IPS DF 19.7 (cell line): ENCODE measurements at regions not wholly inside any gene's neighbourhood (a gene's known extent, or its start where the extent isn't known, plus 50 kb on each side); places are given as distances from the start of the nearest gene placed in this dataset.
A peak's percentile ranks its signal among the peaks of the same experiment; 100 is the strongest.
"Not testable (repeated sequence)": the region's sequence is repeated elsewhere in the genome, so short reads cannot be mapped to it uniquely, and the experiment has no call there.

Experiments
- DNase-seq: peaks from one replicate; pipeline ENCODE4 v3.0.0-alpha.2; 2013; ENCODE audit warnings: low read depth, low spot score

GRCh38 chr2:121047383-121047782 is 237.6 kb downstream of the TFCP2L1 start:
- no peak for DNase-seq

- DNase-seq = no peak
These were observed 235.9 kb downstream of the TFCP2L1 start for GRCh38 chr2:121049131-121049530.

DNA sequence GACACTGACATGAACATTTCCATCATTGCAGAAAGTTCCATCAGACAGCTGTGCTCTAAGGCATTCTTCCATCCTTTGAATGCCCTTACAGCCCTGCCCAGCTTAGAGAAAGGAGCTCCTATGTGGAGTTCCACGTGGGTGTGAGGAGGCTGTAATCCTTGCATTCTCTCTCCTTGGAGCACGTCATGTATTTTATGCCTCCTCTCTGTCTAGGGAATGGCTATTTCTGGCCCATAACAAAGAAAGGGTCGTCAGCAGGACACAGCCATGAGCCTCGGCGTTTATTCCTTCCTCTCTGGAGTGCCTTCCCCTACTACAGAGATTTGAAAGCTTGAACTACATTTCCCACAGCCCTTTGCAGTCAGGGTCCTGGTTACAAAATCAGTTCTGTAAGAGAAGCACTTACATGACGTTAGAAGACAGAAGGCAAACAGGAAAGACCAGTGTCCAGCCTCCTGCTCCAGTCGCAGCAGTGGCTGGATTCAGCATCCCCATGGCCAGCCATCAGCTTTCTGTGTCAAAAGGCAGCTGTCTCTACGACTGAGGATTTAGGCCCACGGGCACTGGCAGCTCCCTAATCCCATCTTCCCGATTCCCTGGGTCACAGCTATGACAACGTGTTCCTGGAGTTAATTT is 234.9 kb downstream of the TFCP2L1 start:
- no peak for DNase-seq

DNA sequence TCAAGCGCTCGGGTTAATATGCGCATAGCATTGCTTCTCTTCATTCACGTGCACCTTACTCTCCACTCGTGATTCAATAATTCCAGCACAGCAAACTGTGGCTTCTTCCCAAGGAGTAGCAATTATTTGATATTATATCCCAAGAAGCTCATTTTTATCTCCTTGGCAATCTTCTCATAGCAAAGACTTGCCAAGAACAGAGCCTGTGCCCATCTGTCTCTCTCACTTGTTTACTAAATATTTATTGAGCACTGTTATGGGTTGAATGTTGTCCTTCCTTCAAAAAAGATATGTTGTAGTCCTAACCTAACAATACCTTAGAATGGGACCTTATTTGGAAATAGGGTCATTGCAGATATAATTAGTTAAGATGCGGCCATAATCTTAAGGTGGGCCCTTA is 233.7 kb downstream of the TFCP2L1 start:
- DNase-seq = no peak

GRCh38 chr2:121052023-121052422 is 233.0 kb downstream of the TFCP2L1 start:
- DNase-seq = no peak

GRCh38 chr2:121052521-121052920 is 232.5 kb downstream of the TFCP2L1 start:
- no peak for DNase-seq

GRCh38 chr2:121055088-121055487 is 229.9 kb downstream of the TFCP2L1 start:
- no peak for DNase-seq

- no peak for DNase-seq
These were observed 229.5 kb downstream of the TFCP2L1 start for GRCh38 chr2:121055501-121055900.

- DNase-seq = no peak
These were observed 226.0 kb downstream of the TFCP2L1 start for GRCh38 chr2:121058852-121059558.

DNA sequence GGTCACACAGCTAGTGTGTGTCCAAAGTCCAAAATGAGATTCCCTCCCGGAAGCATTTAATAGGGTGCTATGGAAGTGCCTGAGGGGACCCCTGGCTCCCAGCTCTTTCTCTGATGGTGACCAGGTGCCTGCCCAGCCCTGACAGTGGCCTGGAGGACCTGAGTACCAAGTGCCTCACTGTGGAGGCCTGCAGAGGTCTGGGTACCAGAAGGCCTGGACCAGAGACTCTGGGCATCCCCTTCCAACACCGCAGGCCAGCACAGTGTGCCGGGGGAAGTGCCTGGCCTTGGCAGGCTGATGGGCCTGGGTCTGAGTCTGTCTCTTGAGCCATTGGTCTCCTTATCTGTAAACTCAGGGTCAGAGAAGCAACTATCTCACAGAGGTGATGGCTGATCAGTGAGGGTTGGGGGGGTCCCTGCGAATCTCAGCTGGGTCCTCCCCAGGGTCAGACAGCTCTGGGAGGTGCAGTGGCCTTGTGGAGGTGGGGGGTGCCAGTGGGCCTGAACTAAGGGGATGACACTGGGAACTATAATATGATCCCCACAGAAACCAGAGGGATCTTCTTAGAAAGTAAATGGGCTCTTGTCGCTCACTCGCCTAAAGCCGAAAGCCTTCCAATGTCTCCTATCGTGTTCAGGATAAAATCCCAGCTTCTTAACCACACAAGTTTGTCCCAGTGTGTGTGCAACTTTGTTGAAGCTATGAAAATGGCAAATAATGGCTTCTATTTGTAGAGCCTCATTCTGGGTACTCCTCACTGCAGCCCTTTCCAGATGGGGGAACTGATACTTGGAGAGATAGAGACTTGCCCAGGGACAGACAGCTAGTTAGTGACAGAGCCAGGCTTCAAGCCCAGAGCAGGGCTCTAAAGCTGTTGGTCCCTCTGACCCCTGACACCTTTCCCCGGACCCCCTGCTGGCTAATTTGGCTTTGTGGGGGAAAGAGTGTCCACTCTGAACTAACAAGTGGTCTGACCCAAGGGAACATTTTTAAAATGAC is 225.1 kb downstream of the TFCP2L1 start:
- no peak for DNase-seq

DNA sequence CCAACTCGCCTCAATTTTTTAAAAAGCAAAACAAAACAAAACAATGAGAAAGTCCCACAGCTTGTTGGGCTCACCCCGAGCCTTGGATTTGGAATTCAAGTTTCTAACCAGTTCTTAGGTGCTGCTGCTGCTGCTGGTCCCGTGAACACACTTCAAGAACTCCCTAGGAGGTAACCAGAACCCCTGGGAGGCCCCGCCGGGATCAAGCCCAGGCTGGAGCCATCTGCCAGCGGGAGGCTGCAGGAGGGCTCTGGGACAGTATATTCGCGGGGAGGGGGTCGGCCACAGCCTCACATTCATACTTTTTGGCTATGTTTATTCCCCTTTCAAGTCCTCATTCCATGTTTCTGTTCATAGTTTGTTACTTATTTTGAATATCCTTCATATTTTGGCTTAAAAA is 223.4 kb downstream of the TFCP2L1 start:
- DNase-seq = no peak

DNA sequence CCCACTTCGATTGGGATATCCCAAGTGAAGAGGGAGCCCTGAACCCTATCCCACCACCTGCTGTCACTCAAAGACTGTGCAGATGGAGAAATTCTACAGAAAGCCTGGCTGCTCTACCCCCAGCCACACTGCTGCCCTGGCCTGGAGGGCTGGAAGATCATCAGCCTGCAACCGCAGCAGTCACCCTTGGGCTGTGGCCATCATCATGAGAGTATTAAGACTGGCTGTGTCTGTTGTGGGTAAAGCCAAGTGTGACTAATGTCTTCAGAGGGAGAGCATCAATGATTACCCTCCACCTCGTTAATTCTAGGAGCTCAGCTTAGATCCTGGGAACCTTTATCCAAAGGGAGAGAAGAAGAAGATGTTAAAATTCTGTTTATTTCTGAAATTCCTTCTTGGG is 221.5 kb downstream of the TFCP2L1 start:
- DNase-seq = no peak

- no peak for DNase-seq
These were observed 220.8 kb downstream of the TFCP2L1 start for GRCh38 chr2:121064186-121064585.

DNA sequence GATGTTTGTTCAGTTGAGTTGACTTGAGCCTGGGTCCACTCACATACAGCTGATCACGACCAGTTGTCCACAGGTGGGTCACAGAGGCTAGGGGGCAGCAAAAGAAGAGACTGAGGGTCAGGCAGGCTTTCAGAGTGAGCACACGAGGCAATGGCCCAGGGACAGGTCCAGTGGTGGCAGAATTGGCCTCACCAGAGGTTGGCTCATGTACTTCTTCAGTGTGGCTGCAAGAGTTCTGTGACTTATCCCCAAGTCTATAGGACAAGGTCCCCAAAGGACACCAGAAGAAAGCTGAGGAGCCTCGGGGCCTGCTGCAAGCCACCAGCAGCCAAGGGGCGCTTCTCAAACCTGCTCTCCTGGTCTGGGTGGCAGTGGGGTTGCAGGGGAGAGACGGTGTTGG is 219.8 kb downstream of the TFCP2L1 start:
- DNase-seq = no peak

DNA sequence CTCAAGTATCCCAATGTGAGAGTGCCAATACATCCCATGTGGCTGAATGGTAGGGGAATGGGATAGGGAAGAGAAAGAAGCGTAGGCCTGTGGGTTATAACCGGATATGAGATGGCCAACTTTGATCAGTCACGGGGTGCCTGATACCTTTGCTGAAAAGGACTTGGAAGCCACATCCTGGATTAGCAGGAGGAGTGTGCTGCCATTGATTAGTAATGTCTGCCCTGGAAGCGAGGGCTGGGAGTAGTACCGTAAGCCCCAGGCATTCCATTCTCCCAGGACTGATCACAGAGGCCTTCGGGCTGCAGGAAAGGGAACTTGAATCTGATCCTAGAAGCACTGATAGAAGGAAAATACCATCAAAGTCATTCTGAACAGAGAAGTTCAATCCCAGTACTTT is 218.5 kb downstream of the TFCP2L1 start:
- peak; percentile 57 for DNase-seq

GRCh38 chr2:121068851-121069250 is 216.2 kb downstream of the TFCP2L1 start:
- DNase-seq = no peak

- DNase-seq = no peak
These were observed 215.5 kb downstream of the TFCP2L1 start for GRCh38 chr2:121069434-121069969.

DNA sequence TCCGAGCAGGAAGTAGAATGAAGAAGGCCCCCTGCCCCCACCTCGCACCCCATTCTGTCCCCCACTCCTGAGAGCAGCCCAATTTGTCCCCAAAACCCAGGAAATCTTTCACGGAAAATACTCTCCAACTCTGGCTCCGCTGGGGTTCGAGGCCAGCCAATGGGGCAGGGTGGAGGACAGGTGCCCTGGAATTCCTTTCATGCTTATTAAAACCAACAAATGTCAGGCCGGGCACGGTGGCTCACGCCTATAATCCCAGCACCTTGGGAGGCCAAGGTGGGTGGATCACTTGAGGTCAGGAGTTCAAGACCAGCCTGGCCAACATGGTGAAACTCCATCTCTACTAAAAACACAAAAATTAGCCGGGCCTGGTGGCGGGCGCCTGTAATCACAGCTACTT is 214.9 kb downstream of the TFCP2L1 start:
- not testable (repeated sequence) for DNase-seq

- DNase-seq = no peak
These were observed 213.9 kb downstream of the TFCP2L1 start for GRCh38 chr2:121071034-121071504.

GRCh38 chr2:121072784-121073183 is 212.2 kb downstream of the TFCP2L1 start:
- DNase-seq = no peak

GRCh38 chr2:121073320-121074210 is 211.4 kb downstream of the TFCP2L1 start:
- no peak for DNase-seq
